K562 (cell line): ENCODE measurements at regions not wholly inside any gene's neighbourhood (a gene's known extent, or its start where the extent isn't known, plus 50 kb on each side); places are given as distances from the start of the nearest gene placed in this dataset.

ENCODE experiments used
- E2F6 ChIP-seq, 2 experiments: IDR thresholded peaks; 2 replicates each; pipeline ENCODE4 v1.6.1; 2011; ENCODE audit warnings: borderline replicate concordance in 1 of 2, control low read depth in 1 of 2, low read depth in 1 of 2, low read length in 1 of 2, mild to moderate bottlenecking in 1 of 2, mixed read lengths in 1 of 2, moderate library complexity in 1 of 2; ENCODE audit not compliant: insufficient read depth in 1 of 2, insufficient read length in 1 of 2, poor library complexity in 1 of 2, severe bottlenecking in 1 of 2; ENCODE audit errors: extremely low read depth in 1 of 2
- FOXA3 ChIP-seq, 2 experiments: fragments of 450-650 bp in 1 of 2; sonication (generic) in 1 of 2; formaldehyde crosslinking; IDR thresholded peaks in 1 of 2; conservative IDR thresholded peaks in 1 of 2; 2 replicates each; pipeline versions ENCODE4 v1.4.0 to v1.8.0; 2020 to 2022; ENCODE audit warnings: mild to moderate bottlenecking in 2 of 2, missing genetic modification reagents in 1 of 2
- FOXM1 ChIP-seq, 2 experiments: fragments of 450-650 bp in 1 of 2; sonication (generic) in 1 of 2; formaldehyde crosslinking in 1 of 2; IDR thresholded peaks; 2 replicates each; pipeline versions ENCODE4 v1.6.1 to v1.9.0; 2017 to 2022; ENCODE audit warnings: low read depth in 2 of 2, mild to moderate bottlenecking in 2 of 2, missing genetic modification reagents in 1 of 2, moderate library complexity in 1 of 2
- HIVEP1 ChIP-seq: fragments of 250-450 bp; sonication (Bioruptor Pico); IDR thresholded peaks from 2 replicates; pipeline ENCODE4 v1.4.0; 2020; ENCODE audit warnings: mild to moderate bottlenecking
- NFIC ChIP-seq: fragments of 450-650 bp; IDR thresholded peaks from 2 replicates; pipeline ENCODE4 v1.6.1; 2017; ENCODE audit warnings: mild to moderate bottlenecking, inconsistent platforms
- RCOR1 ChIP-seq, 2 experiments: IDR thresholded peaks; 2 replicates each; pipeline ENCODE4 v1.6.1; 2012; ENCODE audit warnings: low read depth in 2 of 2, low read length in 2 of 2, borderline replicate concordance in 1 of 2, improper control_type of control experiment in 1 of 2
- RFX5 ChIP-seq: IDR thresholded peaks from 2 replicates; pipeline ENCODE4 v1.6.1; 2011; ENCODE audit warnings: low read depth, mild to moderate bottlenecking, improper control_type of control experiment, low read length
- SMARCB1 ChIP-seq: IDR thresholded peaks from 2 replicates; pipeline ENCODE4 v1.6.1; 2011; ENCODE audit warnings: improper control_type of control experiment, low read depth; ENCODE audit not compliant: insufficient read length
- TEAD4 ChIP-seq, 2 experiments: sonication (generic) in 1 of 2; formaldehyde crosslinking in 1 of 2; IDR thresholded peaks; 2 replicates each; pipeline versions ENCODE4 v1.6.1 to v1.8.0; 2012 to 2022; ENCODE audit warnings: borderline replicate concordance in 1 of 2, inconsistent platforms in 1 of 2, low read length in 1 of 2, mild to moderate bottlenecking in 1 of 2, missing genetic modification reagents in 1 of 2
- THAP12 ChIP-seq: fragments of 250-450 bp; sonication (Bioruptor Pico); IDR thresholded peaks from 2 replicates; pipeline ENCODE4 v1.9.0; 2021; ENCODE audit warnings: mild to moderate bottlenecking, inconsistent platforms
- ZBTB17 ChIP-seq: fragments of 450-650 bp; formaldehyde crosslinking; IDR thresholded peaks from 2 replicates; pipeline ENCODE4 v1.4.0; 2020; ENCODE audit warnings: mild to moderate bottlenecking
- ZC3H11A ChIP-seq: IDR thresholded peaks from 2 replicates; pipeline ENCODE4 v1.6.1; 2012; ENCODE audit warnings: low read depth, low read length, improper control_type of control experiment
- TF ChIP-seq, protein P1 (sequence below), 3 experiments: IDR thresholded peaks in 2 of 3; conservative IDR thresholded peaks in 1 of 3; 2 replicates each; pipeline ENCODE4 v1.5.1; 2011 to 2012; ENCODE audit warnings: low read length in 3 of 3, mild to moderate bottlenecking in 3 of 3, control low read depth in 2 of 3, improper control_type of control experiment in 1 of 3, inconsistent platforms in 1 of 3, low read depth in 1 of 3, mixed read lengths in 1 of 3, moderate library complexity in 1 of 3; ENCODE audit not compliant: insufficient read depth in 2 of 3
- TF ChIP-seq, protein P2 (sequence below): fragments of 450-650 bp; IDR thresholded peaks from 2 replicates; pipeline ENCODE4 v1.6.1; 2016; ENCODE audit warnings: low read depth, mild to moderate bottlenecking, moderate library complexity

- no peak for TF ChIP-seq HIVEP1
- no peak for TF ChIP-seq FOXM1 (IDR thresholded peaks at IDR 0.05; ENCODE audit: low read depth)
- TF ChIP-seq FOXM1 (CRISPR knock-in tag; IDR thresholded peaks at IDR 0.05; ENCODE audit: low read depth): no peak
- no peak for TF ChIP-seq NFIC
- TF ChIP-seq, protein P1, sequence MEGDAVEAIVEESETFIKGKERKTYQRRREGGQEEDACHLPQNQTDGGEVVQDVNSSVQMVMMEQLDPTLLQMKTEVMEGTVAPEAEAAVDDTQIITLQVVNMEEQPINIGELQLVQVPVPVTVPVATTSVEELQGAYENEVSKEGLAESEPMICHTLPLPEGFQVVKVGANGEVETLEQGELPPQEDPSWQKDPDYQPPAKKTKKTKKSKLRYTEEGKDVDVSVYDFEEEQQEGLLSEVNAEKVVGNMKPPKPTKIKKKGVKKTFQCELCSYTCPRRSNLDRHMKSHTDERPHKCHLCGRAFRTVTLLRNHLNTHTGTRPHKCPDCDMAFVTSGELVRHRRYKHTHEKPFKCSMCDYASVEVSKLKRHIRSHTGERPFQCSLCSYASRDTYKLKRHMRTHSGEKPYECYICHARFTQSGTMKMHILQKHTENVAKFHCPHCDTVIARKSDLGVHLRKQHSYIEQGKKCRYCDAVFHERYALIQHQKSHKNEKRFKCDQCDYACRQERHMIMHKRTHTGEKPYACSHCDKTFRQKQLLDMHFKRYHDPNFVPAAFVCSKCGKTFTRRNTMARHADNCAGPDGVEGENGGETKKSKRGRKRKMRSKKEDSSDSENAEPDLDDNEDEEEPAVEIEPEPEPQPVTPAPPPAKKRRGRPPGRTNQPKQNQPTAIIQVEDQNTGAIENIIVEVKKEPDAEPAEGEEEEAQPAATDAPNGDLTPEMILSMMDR (IDR thresholded peaks at IDR 0.05 in 2 of 3, conservative IDR thresholded peaks at IDR 0.05 in 1 of 3; ENCODE audit: insufficient read depth in 2 of 3, low read depth in 1 of 3, low read length in 3 of 3): no peak
- no peak for TF ChIP-seq E2F6 (IDR thresholded peaks at IDR 0.05; ENCODE audit: borderline replicate concordance in 1 of 2, extremely low read depth in 1 of 2, insufficient read depth in 1 of 2, insufficient read length in 1 of 2, low read depth in 1 of 2, low read length in 1 of 2, poor library complexity in 1 of 2, severe bottlenecking in 1 of 2)
- TF ChIP-seq ZBTB17: no peak
- no peak for TF ChIP-seq ZC3H11A
- TF ChIP-seq RFX5: no peak
- TF ChIP-seq, protein P2, sequence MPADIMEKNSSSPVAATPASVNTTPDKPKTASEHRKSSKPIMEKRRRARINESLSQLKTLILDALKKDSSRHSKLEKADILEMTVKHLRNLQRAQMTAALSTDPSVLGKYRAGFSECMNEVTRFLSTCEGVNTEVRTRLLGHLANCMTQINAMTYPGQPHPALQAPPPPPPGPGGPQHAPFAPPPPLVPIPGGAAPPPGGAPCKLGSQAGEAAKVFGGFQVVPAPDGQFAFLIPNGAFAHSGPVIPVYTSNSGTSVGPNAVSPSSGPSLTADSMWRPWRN: no peak
- TF ChIP-seq SMARCB1: no peak
- TF ChIP-seq RCOR1 (IDR thresholded peaks at IDR 0.05; ENCODE audit: borderline replicate concordance in 1 of 2, low read depth in 2 of 2, low read length in 2 of 2): no peak
- TF ChIP-seq TEAD4 (IDR thresholded peaks at IDR 0.05; ENCODE audit: low read length): no peak
- no peak for TF ChIP-seq TEAD4 (CRISPR knock-in tag; IDR thresholded peaks at IDR 0.05; ENCODE audit: borderline replicate concordance)
- no peak for TF ChIP-seq THAP12
- TF ChIP-seq FOXA3 (CRISPR knock-in tag; conservative IDR thresholded peaks at IDR 0.05 in 1 of 2, IDR thresholded peaks at IDR 0.05 in 1 of 2): no peak
Observed at GRCh38 chr2:217231724-217232123, 371.9 kb upstream of the TNP1 start.
